Glutamatergic neuron (in vitro differentiated cells): ENCODE measurements at regions not wholly inside any gene's neighbourhood (a gene's known extent, or its start where the extent isn't known, plus 50 kb on each side); places are given as distances from the start of the nearest gene placed in this dataset.

Experiments
- DNase-seq: peaks from one replicate; pipeline ENCODE4 v3.0.0; 2022
- H3K27ac Mint-ChIP-seq: one replicate; pipeline ENCODE4 v1.8.0; 2020; ENCODE audit warnings: mild to moderate bottlenecking, mixed read lengths, inconsistent platforms; ENCODE audit not compliant: unreplicated experiment
- H3K27me3 Mint-ChIP-seq: one replicate; pipeline ENCODE4 v1.8.0; 2020; ENCODE audit warnings: mild to moderate bottlenecking, moderate library complexity, mixed read lengths, inconsistent platforms; ENCODE audit not compliant: unreplicated experiment
- H3K36me3 Mint-ChIP-seq: one replicate; pipeline ENCODE4 v1.8.0; 2020; ENCODE audit warnings: mild to moderate bottlenecking, mixed read lengths, inconsistent platforms; ENCODE audit not compliant: unreplicated experiment
- H3K4me1 Mint-ChIP-seq: one replicate; pipeline ENCODE4 v1.8.0; 2020; ENCODE audit warnings: mild to moderate bottlenecking, low read depth, mixed read lengths, inconsistent platforms; ENCODE audit not compliant: unreplicated experiment
- H3K4me3 Mint-ChIP-seq: one replicate; pipeline ENCODE4 v1.8.0; 2020; ENCODE audit warnings: mild to moderate bottlenecking, mixed read lengths, inconsistent platforms; ENCODE audit not compliant: unreplicated experiment
- H3K9me3 Mint-ChIP-seq: one replicate; pipeline ENCODE4 v1.8.0; 2020; ENCODE audit warnings: mild to moderate bottlenecking, moderate library complexity, mixed read lengths, inconsistent platforms; ENCODE audit not compliant: unreplicated experiment
- CTCF ChIP-seq: fragments of 200-600 bp; sonication (generic); IDR thresholded peaks from one replicate; pipeline ENCODE4 v1.5.0; 2021; ENCODE audit not compliant: partially characterized antibody, unreplicated experiment

- Mint-ChIP-seq H3K4me1 (peaks cover 6% of the 10 kb centered on the region), H3K4me3 (no peak overlapping the region), H3K27me3 (no peaks in the 10 kb centered on the region), H3K27ac (no peak overlapping the region), H3K36me3 (no peaks in the 10 kb centered on the region), H3K9me3 (no peaks in the 10 kb centered on the region)
- no peak for DNase-seq
- no peak for TF ChIP-seq CTCF
Observed at GRCh38 chr6:132167929-132168892, 217.0 kb upstream of the CCN2 start.

- Mint-ChIP-seq H3K36me3 (no peaks in the 10 kb centered on the region), H3K4me1 (peaks cover 6% of the 10 kb centered on the region), H3K9me3 (no peaks in the 10 kb centered on the region), H3K27me3 (no peaks in the 10 kb centered on the region), H3K27ac (no peak overlapping the region), H3K4me3 (no peak overlapping the region)
- no peak for DNase-seq
- no peak for TF ChIP-seq CTCF
Observed at GRCh38 chr6:132166526-132167051, 215.4 kb upstream of the CCN2 start.

GRCh38 chr6:132165677-132166076 is 214.5 kb upstream of the CCN2 start:
- DNase-seq = no peak
- no peak for TF ChIP-seq CTCF
- peaks cover 6% of the 10 kb centered on the region for H3K4me1 Mint-ChIP-seq
- no peak overlapping the region for H3K4me3 Mint-ChIP-seq
- H3K36me3 Mint-ChIP-seq = no peaks in the 10 kb centered on the region
- H3K27me3 Mint-ChIP-seq = no peaks in the 10 kb centered on the region
- no peaks in the 10 kb centered on the region for H3K9me3 Mint-ChIP-seq
- H3K27ac Mint-ChIP-seq = no peak overlapping the region

- Mint-ChIP-seq H3K36me3 (no peaks in the 10 kb centered on the region), H3K9me3 (no peaks in the 10 kb centered on the region), H3K4me3 (no peak overlapping the region), H3K27ac (no peak overlapping the region), H3K4me1 (no peaks in the 10 kb centered on the region), H3K27me3 (no peaks in the 10 kb centered on the region)
- no peak for DNase-seq
- peak; percentile 8 for TF ChIP-seq CTCF
Observed at GRCh38 chr6:132161283-132161682, 210.1 kb upstream of the CCN2 start.

- DNase-seq = no peak
- Mint-ChIP-seq H3K27me3 (no peaks in the 10 kb centered on the region), H3K4me3 (no peak overlapping the region)
Observed at GRCh38 chr6:132153221-132153898, 202.2 kb upstream of the CCN2 start.

More at GRCh38 chr6:132153221-132153898, 202.2 kb upstream of the CCN2 start:
- no peak overlapping the region for H3K27ac Mint-ChIP-seq
- H3K36me3 Mint-ChIP-seq = no peaks in the 10 kb centered on the region
- TF ChIP-seq CTCF = no peak
- peaks cover 4% of the 10 kb centered on the region for H3K9me3 Mint-ChIP-seq
- no peaks in the 10 kb centered on the region for H3K4me1 Mint-ChIP-seq
